ENCODE measurements at regions not wholly inside any gene's neighbourhood (a gene's known extent, or its start where the extent isn't known, plus 50 kb on each side); places are given as distances from the start of the nearest gene placed in this dataset.

GRCh38 chr12:65689508-65689907, 134.8 kb upstream of the HMGA2 start:
- TF ChIP-seq RAD21 (IDR thresholded peaks at IDR 0.05) (no peak), CTCF (IDR thresholded peaks at IDR 0.05; ENCODE audit: low read depth, low read length, missing input control) (no peak), EGR1 (IDR thresholded peaks at IDR 0.05; ENCODE audit: low read depth in 2 of 2) (no peak), SP1 (IDR thresholded peaks at IDR 0.05) (no peak), JUND (IDR thresholded peaks at IDR 0.05) (no peak), HNF4G (IDR thresholded peaks at IDR 0.05) (no peak), GABPA (IDR thresholded peaks at IDR 0.05 in 1 of 2, conservative IDR thresholded peaks at IDR 0.05 in 1 of 2) (no peak), HNF4A (conservative IDR thresholded peaks at IDR 0.05) (no peak), REST (IDR thresholded peaks at IDR 0.05) (no peak)

Measured in liver (tissue), 3 donors.